ENCODE measurements at regions not wholly inside any gene's neighbourhood (a gene's known extent, or its start where the extent isn't known, plus 50 kb on each side); places are given as distances from the start of the nearest gene placed in this dataset.

GRCh38 chrX:5733501-5733900, 495.2 kb downstream of the NLGN4X start:
- CTCF ChIA-PET, result no interaction called here

GRCh38 chrX:5730556-5730955, 498.1 kb downstream of the NLGN4X start:
- TF ChIP-seq JUN (IDR thresholded peaks at IDR 0.05; ENCODE audit: borderline replicate concordance, insufficient read depth, insufficient read length, low read depth) (no peak), MAX (IDR thresholded peaks at IDR 0.05; ENCODE audit: insufficient read depth, insufficient read length) (no peak)
- intact Hi-C loops (cut with micrococcal nuclease), result no loop called here
- H3K27me3 ChIP-seq (ENCODE audit: control insufficient read depth in 2 of 2, insufficient read depth in 2 of 2, low read length in 2 of 2), result no peaks in the 10 kb centered on the region
- no peak overlapping the region for H3K27ac ChIP-seq (ENCODE audit: insufficient read depth, low read depth, low read length)
- ChIA-PET CTCF (no interaction called here), POLR2A (no interaction called here)
- no peak overlapping the region for H3K4me2 ChIP-seq (ENCODE audit: insufficient read depth, low read length)
- no peaks in the 10 kb centered on the region for H3K9me1 ChIP-seq (replicated peaks; ENCODE audit: control insufficient read depth, extremely low read depth, insufficient read depth, low read length)
- H3K36me3 ChIP-seq (ENCODE audit: control insufficient read depth in 2 of 2, extremely low read depth in 1 of 2, insufficient read depth in 2 of 2, low read length in 2 of 2), result no peaks in the 10 kb centered on the region
- no TSS peak for BruUV-seq (replicated peaks)
- no peaks in the 10 kb centered on the region for H3K9me3 ChIP-seq (replicated peaks; ENCODE audit: control insufficient read depth, insufficient read depth, low read length)
- dilution Hi-C loops (cut with MboI; ENCODE audit: extremely low pct_ligation_motif_present, low sequenced_read_pairs), result no loop called here
- H3K4me3 ChIP-seq (replicated peaks in 1 of 3; ENCODE audit: insufficient read depth in 1 of 3, low read depth in 1 of 3, low read length in 3 of 3), result no peak overlapping the region
- H2AFZ ChIP-seq (ENCODE audit: low read depth, low read length), result no peak overlapping the region
- DNase-seq (ENCODE audit: low read depth, low spot score), result no peak
- FAIRE-seq, result no peak
- no peaks in the 10 kb centered on the region for H3K79me2 ChIP-seq (ENCODE audit: control insufficient read depth, insufficient read depth, low read length)
- H4K20me1 ChIP-seq (replicated peaks; ENCODE audit: control insufficient read depth, extremely low read depth, insufficient read depth, low read length), result no peaks in the 10 kb centered on the region
- H3K4me1 ChIP-seq (ENCODE audit: control insufficient read depth, extremely low read depth, insufficient read depth, low read length), result no peaks in the 10 kb centered on the region
- no peak overlapping the region for H3K9ac ChIP-seq (replicated peaks; ENCODE audit: extremely low read depth, insufficient read depth, low read length)

More at GRCh38 chrX:5733501-5733900, 495.2 kb downstream of the NLGN4X start:
- POLR2A ChIA-PET, result no interaction called here
- Histone ChIP-seq H3K9ac (replicated peaks; ENCODE audit: extremely low read depth, insufficient read depth, low read length) (no peak overlapping the region), H3K9me1 (replicated peaks; ENCODE audit: control insufficient read depth, extremely low read depth, insufficient read depth, low read length) (no peaks in the 10 kb centered on the region), H3K4me3 (replicated peaks in 1 of 3; ENCODE audit: insufficient read depth in 1 of 3, low read depth in 1 of 3, low read length in 3 of 3) (no peak overlapping the region), H3K27me3 (ENCODE audit: control insufficient read depth in 2 of 2, insufficient read depth in 2 of 2, low read length in 2 of 2) (no peaks in the 10 kb centered on the region), H4K20me1 (replicated peaks; ENCODE audit: control insufficient read depth, extremely low read depth, insufficient read depth, low read length) (no peaks in the 10 kb centered on the region), H3K4me1 (ENCODE audit: control insufficient read depth, extremely low read depth, insufficient read depth, low read length) (no peaks in the 10 kb centered on the region), H2AFZ (ENCODE audit: low read depth, low read length) (no peak overlapping the region), H3K27ac (ENCODE audit: insufficient read depth, low read depth, low read length) (no peak overlapping the region), H3K4me2 (ENCODE audit: insufficient read depth, low read length) (no peak overlapping the region), H3K9me3 (replicated peaks; ENCODE audit: control insufficient read depth, insufficient read depth, low read length) (no peaks in the 10 kb centered on the region), H3K79me2 (ENCODE audit: control insufficient read depth, insufficient read depth, low read length) (no peaks in the 10 kb centered on the region), H3K36me3 (ENCODE audit: control insufficient read depth in 2 of 2, extremely low read depth in 1 of 2, insufficient read depth in 2 of 2, low read length in 2 of 2) (no peaks in the 10 kb centered on the region)
- no peak for DNase-seq (ENCODE audit: low read depth, low spot score)
- TF ChIP-seq EZH2 (IDR thresholded peaks at IDR 0.05; ENCODE audit: borderline replicate concordance, low read depth, low read length, severe bottlenecking) (no peak), POLR2AphosphoS5 (IDR thresholded peaks at IDR 0.05; ENCODE audit: insufficient read depth, low read depth, low read length) (no peak), JUN (IDR thresholded peaks at IDR 0.05; ENCODE audit: borderline replicate concordance, insufficient read depth, insufficient read length, low read depth) (no peak), GATA2 (IDR thresholded peaks at IDR 0.05; ENCODE audit: insufficient read depth, insufficient read length, low read depth, low read length) (no peak), MYC (IDR thresholded peaks at IDR 0.05; ENCODE audit: low read depth, low read length) (no peak)
- FAIRE-seq, result no peak
- no TSS peak for BruUV-seq (replicated peaks)
- intact Hi-C loops (cut with micrococcal nuclease), result no loop called here
- dilution Hi-C loops (cut with MboI; ENCODE audit: extremely low pct_ligation_motif_present, low sequenced_read_pairs), result no loop called here
